Upper lobe of left lung (tissue), 4 donors: ENCODE measurements at regions not wholly inside any gene's neighbourhood (a gene's known extent, or its start where the extent isn't known, plus 50 kb on each side); places are given as distances from the start of the nearest gene placed in this dataset.

Experiments
- POLR2A ChIP-seq, 4 donors: fragments of 450-650 bp; IDR thresholded peaks; one replicate each; pipeline ENCODE4 v1.5.1; 2016 to 2017; ENCODE audit warnings: antibody characterized with exemption in 4 of 4, mild to moderate bottlenecking in 2 of 4
- POLR2AphosphoS5 ChIP-seq, 2 donors: sonication (generic); formaldehyde crosslinking; IDR thresholded peaks; one replicate each; pipeline ENCODE4 v1.5.1; 2017; ENCODE audit warnings: antibody characterized with exemption in 2 of 2

- TF ChIP-seq POLR2A (IDR thresholded peaks at IDR 0.05) (no peak), POLR2AphosphoS5 (IDR thresholded peaks at IDR 0.05) (no peak)
These were observed 1149.2 kb downstream of the BRD1 start for GRCh38 chr22:48678171-48679135.
